HEK293 (cell line): ENCODE measurements at regions not wholly inside any gene's neighbourhood (a gene's known extent, or its start where the extent isn't known, plus 50 kb on each side); places are given as distances from the start of the nearest gene placed in this dataset.

Experiments used
- CTCF ChIA-PET: fragments of 350-600 bp; formaldehyde crosslinking; extraction: SDS; loops from one replicate; lab custom pipeline; 2021; ENCODE audit warnings: antibody characterized with exemption; lab: Yijun Ruan, JAX
- POLR2A ChIA-PET: fragments of 300-600 bp; formaldehyde crosslinking; extraction: SDS; loops from one replicate; lab custom pipeline; 2020; ENCODE audit warnings: antibody characterized with exemption, inconsistent platforms; lab: Yijun Ruan, JAX
- H3K27ac ChIP-seq: fragments of 200-500 bp; sonication (Bioruptor generic); 2 replicates; pipeline ENCODE4 v1.5.1; 2014; ENCODE audit warnings: low read depth, low read length, control low read depth, inconsistent platforms; ENCODE audit errors: extremely low read depth
- H3K36me3 ChIP-seq, 2 experiments: fragments of 200-500 bp in 1 of 2; sonication (Bioruptor generic) in 1 of 2; 1 replicate in 1 of 2; 2 replicates in 1 of 2; pipeline ENCODE4 v1.5.1; 2014 to 2017; ENCODE audit warnings: inconsistent platforms in 2 of 2, low read length in 2 of 2; ENCODE audit not compliant: control insufficient read depth in 2 of 2, insufficient read depth in 1 of 2
- H3K4me1 ChIP-seq: fragments of 200-500 bp; sonication (Bioruptor generic); 2 replicates; pipeline ENCODE4 v1.5.1; 2014; ENCODE audit warnings: mild to moderate bottlenecking, low read length, inconsistent platforms; ENCODE audit not compliant: control insufficient read depth, insufficient read depth
- H3K4me3 ChIP-seq: 2 replicates; pipeline ENCODE4 v1.5.1; 2011; ENCODE audit warnings: low read depth, mild to moderate bottlenecking, control low read depth, low read length, moderate library complexity
- H3K9me3 ChIP-seq: fragments of 200-500 bp; sonication (Bioruptor generic); 2 replicates; pipeline ENCODE4 v1.5.1; 2014; ENCODE audit warnings: low read depth, low read length, inconsistent platforms; ENCODE audit not compliant: control insufficient read depth, insufficient read depth
- KLF16 ChIP-seq: fragments of 450-650 bp; formaldehyde crosslinking; IDR thresholded peaks from 2 replicates; pipeline ENCODE4 v1.5.1; 2017; ENCODE audit warnings: missing biosample characterization, missing genetic modification characterization
- OSR2 ChIP-seq: fragments of 450-650 bp; formaldehyde crosslinking; IDR thresholded peaks from 2 replicates; pipeline ENCODE4 v1.5.1; 2016; ENCODE audit warnings: missing biosample characterization, missing genetic modification characterization
- REST ChIP-seq: fragments of 450-650 bp; formaldehyde crosslinking; IDR thresholded peaks from 2 replicates; pipeline ENCODE4 v1.5.1; 2016; ENCODE audit warnings: missing biosample characterization, missing genetic modification characterization
- SETDB1 ChIP-seq: IDR thresholded peaks from one replicate; pipeline ENCODE4 v1.6.1; 2017; ENCODE audit warnings: mild to moderate bottlenecking, low read length, moderate library complexity, mixed read lengths; ENCODE audit not compliant: insufficient read length
- SP2 ChIP-seq: fragments of 450-650 bp; formaldehyde crosslinking; IDR thresholded peaks from 2 replicates; pipeline ENCODE4 v1.5.1; 2016; ENCODE audit warnings: missing biosample characterization, missing genetic modification characterization
- TRIM28 ChIP-seq: IDR thresholded peaks from 2 replicates; pipeline ENCODE4 v1.6.1; 2011; ENCODE audit warnings: low read length, control low read depth, borderline replicate concordance
- ZBTB10 ChIP-seq: fragments of 450-650 bp; formaldehyde crosslinking; IDR thresholded peaks from 2 replicates; pipeline ENCODE4 v1.5.1; 2016; ENCODE audit warnings: missing biosample characterization, missing genetic modification characterization
- ZBTB20 ChIP-seq: fragments of 450-650 bp; formaldehyde crosslinking; IDR thresholded peaks from 2 replicates; pipeline ENCODE4 v1.5.1; 2016; ENCODE audit warnings: missing biosample characterization, missing genetic modification characterization
- ZBTB48 ChIP-seq: fragments of 450-650 bp; formaldehyde crosslinking; IDR thresholded peaks from 2 replicates; pipeline ENCODE4 v1.5.1; 2016; ENCODE audit warnings: missing biosample characterization, missing genetic modification characterization
- ZBTB49 ChIP-seq: fragments of 450-650 bp; formaldehyde crosslinking; IDR thresholded peaks from 2 replicates; pipeline ENCODE4 v1.5.1; 2016; ENCODE audit warnings: missing biosample characterization, missing genetic modification characterization, low read depth
- ZFP3 ChIP-seq: fragments of 450-650 bp; formaldehyde crosslinking; IDR thresholded peaks from 2 replicates; pipeline ENCODE4 v1.5.1; 2016; ENCODE audit warnings: low read depth, missing biosample characterization, missing genetic modification characterization
- ZFP37 ChIP-seq: fragments of 450-650 bp; formaldehyde crosslinking; IDR thresholded peaks from 2 replicates; pipeline ENCODE4 v1.5.1; 2016; ENCODE audit warnings: missing biosample characterization, missing genetic modification characterization
- ZNF10 ChIP-seq: fragments of 450-650 bp; formaldehyde crosslinking; IDR thresholded peaks from 2 replicates; pipeline ENCODE4 v1.5.1; 2017; ENCODE audit warnings: missing biosample characterization, missing genetic modification characterization
- ZNF121 ChIP-seq: fragments of 450-650 bp; formaldehyde crosslinking; IDR thresholded peaks from 2 replicates; pipeline ENCODE4 v1.5.1; 2016; ENCODE audit warnings: missing biosample characterization, missing genetic modification characterization
- ZNF133 ChIP-seq: fragments of 450-650 bp; formaldehyde crosslinking; IDR thresholded peaks from 2 replicates; pipeline ENCODE4 v1.5.1; 2016; ENCODE audit warnings: missing biosample characterization, missing genetic modification characterization
- ZNF174 ChIP-seq: fragments of 450-650 bp; formaldehyde crosslinking; IDR thresholded peaks from 2 replicates; pipeline ENCODE4 v1.5.0; 2017; ENCODE audit warnings: missing biosample characterization, mild to moderate bottlenecking, missing genetic modification characterization
- ZNF354C ChIP-seq: fragments of 450-650 bp; formaldehyde crosslinking; IDR thresholded peaks from 2 replicates; pipeline ENCODE4 v1.5.1; 2016; ENCODE audit warnings: missing biosample characterization, missing genetic modification characterization, low read depth, borderline replicate concordance
- ZNF37A ChIP-seq: fragments of 450-650 bp; IDR thresholded peaks from 2 replicates; pipeline ENCODE4 v1.5.1; 2018; ENCODE audit warnings: missing biosample characterization, missing genetic modification characterization
- ZNF426 ChIP-seq: fragments of 450-650 bp; formaldehyde crosslinking; IDR thresholded peaks from 2 replicates; pipeline ENCODE4 v1.5.1; 2017; ENCODE audit warnings: missing biosample characterization, missing genetic modification characterization, mild to moderate bottlenecking, inconsistent platforms, moderate library complexity
- ZNF473 ChIP-seq: fragments of 450-650 bp; formaldehyde crosslinking; IDR thresholded peaks from 2 replicates; pipeline ENCODE4 v1.5.1; 2017; ENCODE audit warnings: missing biosample characterization, missing genetic modification characterization
- ZNF48 ChIP-seq: fragments of 450-650 bp; formaldehyde crosslinking; IDR thresholded peaks from 2 replicates; pipeline ENCODE4 v1.5.1; 2016; ENCODE audit warnings: missing biosample characterization, missing genetic modification characterization
- ZNF521 ChIP-seq: fragments of 450-650 bp; formaldehyde crosslinking; IDR thresholded peaks from 2 replicates; pipeline ENCODE4 v1.5.1; 2017; ENCODE audit warnings: missing biosample characterization, mild to moderate bottlenecking, missing genetic modification characterization
- ZNF544 ChIP-seq: fragments of 450-650 bp; formaldehyde crosslinking; IDR thresholded peaks from 2 replicates; pipeline ENCODE4 v1.5.0; 2017; ENCODE audit warnings: missing biosample characterization, missing genetic modification characterization
- ZNF555 ChIP-seq: fragments of 450-650 bp; formaldehyde crosslinking; conservative IDR thresholded peaks from 2 replicates; pipeline ENCODE4 v1.5.1; 2017; ENCODE audit warnings: missing biosample characterization, mild to moderate bottlenecking, missing genetic modification characterization, inconsistent platforms
- ZNF610 ChIP-seq: fragments of 450-650 bp; formaldehyde crosslinking; IDR thresholded peaks from 2 replicates; pipeline ENCODE4 v1.5.1; 2016; ENCODE audit warnings: missing biosample characterization, missing genetic modification characterization, borderline replicate concordance
- ZNF664 ChIP-seq: fragments of 450-650 bp; formaldehyde crosslinking; IDR thresholded peaks from 2 replicates; pipeline ENCODE4 v1.5.1; 2016; ENCODE audit warnings: missing biosample characterization, missing genetic modification characterization
- ZNF670 ChIP-seq: fragments of 450-650 bp; formaldehyde crosslinking; IDR thresholded peaks from 2 replicates; pipeline ENCODE4 v1.5.1; 2016; ENCODE audit warnings: missing biosample characterization, missing genetic modification characterization, low read depth

GRCh38 chr4:19239565-19239964 is 1012.1 kb upstream of the SLIT2 start:
- no peaks in the 10 kb centered on the region for H3K9me3 ChIP-seq
- H3K27ac ChIP-seq, result no peak overlapping the region
- H3K36me3 ChIP-seq, result no peaks in the 10 kb centered on the region
- POLR2A ChIA-PET, result no interaction called here
- CTCF ChIA-PET, result no interaction called here
- no peak for TF ChIP-seq ZNF133
- no peak for TF ChIP-seq SETDB1
- no peak for TF ChIP-seq ZBTB10 (tag by site-specific recombination)
- TF ChIP-seq ZNF121 (tag by site-specific recombination), result no peak
- no peak for TF ChIP-seq ZBTB20 (tag by site-specific recombination)
- TF ChIP-seq ZNF670, result no peak
- TF ChIP-seq REST, result no peak
- no peak for TF ChIP-seq ZNF664 (tag by site-specific recombination)
- TF ChIP-seq ZNF426 (tag by site-specific recombination), result no peak
- H3K4me3 ChIP-seq, result no peak overlapping the region
- H3K4me1 ChIP-seq, result no peaks in the 10 kb centered on the region

- Histone ChIP-seq H3K9me3 (no peaks in the 10 kb centered on the region), H3K4me3 (no peak overlapping the region), H3K36me3 (no peaks in the 10 kb centered on the region), H3K27ac (no peak overlapping the region), H3K4me1 (no peaks in the 10 kb centered on the region)
- ChIA-PET POLR2A (no interaction called here), CTCF (no interaction called here)
- TF ChIP-seq ZNF37A (tag by site-specific recombination) (no peak), ZNF555 (tag by site-specific recombination) (no peak), ZNF10 (tag by site-specific recombination) (no peak), ZFP37 (tag by site-specific recombination) (no peak), ZNF473 (no peak), KLF16 (tag by site-specific recombination) (no peak), TRIM28 (no peak), ZFP3 (no peak), ZNF544 (tag by site-specific recombination) (no peak), ZNF48 (no peak), ZNF521 (tag by site-specific recombination) (no peak), ZNF174 (tag by site-specific recombination) (no peak), ZBTB49 (tag by site-specific recombination) (no peak), ZNF354C (tag by site-specific recombination) (no peak), SP2 (tag by site-specific recombination) (no peak), OSR2 (tag by site-specific recombination) (no peak), ZBTB48 (tag by site-specific recombination) (no peak), ZNF610 (tag by site-specific recombination) (no peak)
These were observed 1015.2 kb upstream of the SLIT2 start for GRCh38 chr4:19236473-19236872.
